ENCODE measurements at regions not wholly inside any gene's neighbourhood (a gene's known extent, or its start where the extent isn't known, plus 50 kb on each side); places are given as distances from the start of the nearest gene placed in this dataset.

DNA sequence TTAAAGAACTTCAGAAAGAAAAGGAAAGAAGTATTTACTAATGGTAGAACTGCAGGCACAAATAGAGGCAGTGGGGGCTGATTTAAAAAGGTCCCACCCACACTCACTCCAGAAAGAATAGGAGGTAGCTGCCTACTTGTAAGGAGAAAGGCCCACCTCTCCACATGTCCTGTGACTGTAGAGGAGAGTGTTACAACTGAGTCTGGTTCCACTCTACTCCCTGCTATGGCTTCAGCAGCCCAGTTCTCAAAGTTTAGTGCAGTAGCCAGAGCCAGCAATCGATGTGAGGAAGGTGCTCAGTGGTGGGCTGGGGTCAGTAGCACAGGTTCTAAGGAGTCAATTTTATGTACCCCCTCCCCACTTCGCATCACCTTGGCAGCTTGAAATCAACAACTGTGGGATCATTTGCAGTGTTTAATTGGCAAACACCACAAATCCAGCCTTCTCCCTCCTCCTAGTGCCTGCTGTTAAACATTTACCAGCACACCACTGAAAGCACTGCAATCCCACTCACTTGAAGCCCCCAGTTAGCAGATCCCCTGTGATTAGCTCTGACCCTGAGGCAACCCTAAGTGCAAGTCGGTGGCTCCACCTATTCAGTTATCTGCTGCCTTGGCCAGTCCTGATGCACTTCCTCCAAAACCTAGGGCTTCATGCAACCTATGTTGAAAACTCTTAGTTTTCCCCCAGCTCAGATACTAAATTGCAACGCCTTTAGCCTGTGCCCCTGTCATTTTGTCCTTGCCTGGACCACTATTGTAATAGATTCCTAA is 146.6 kb downstream of the BBOX1 start:
- no peak overlapping the region for H3K27ac Mint-ChIP-seq
- no peaks in the 10 kb centered on the region for H3K36me3 ChIP-seq
- peaks cover 5% of the 10 kb centered on the region for H3K27me3 Mint-ChIP-seq (ENCODE audit: insufficient read depth, low read depth)
- TF ChIP-seq EZH2 (IDR thresholded peaks at IDR 0.05) (no peak), EZH2phosphoT487 (IDR thresholded peaks at IDR 0.05) (no peak), CTCF (IDR thresholded peaks at IDR 0.05) (no peak)
- no peaks in the 10 kb centered on the region for H3K9me3 ChIP-seq (ENCODE audit: low read depth)
- no peaks in the 10 kb centered on the region for H3K79me2 ChIP-seq (ENCODE audit: low read depth)
- no peaks in the 10 kb centered on the region for H4K20me1 ChIP-seq (ENCODE audit: low read depth)
- H3K4me1 Mint-ChIP-seq, result peaks cover 11% of the 10 kb centered on the region
- no peak overlapping the region for H2AFZ ChIP-seq (replicated peaks)
- H3F3A ChIP-seq (ENCODE audit: low read depth), result peaks cover 19% of the 10 kb centered on the region
- H3K4me3 Mint-ChIP-seq, result no peak overlapping the region
- H3K9ac ChIP-seq, result no peak overlapping the region
- H3K4me1 ChIP-seq, result peaks cover 17% of the 10 kb centered on the region
- H3K4me2 ChIP-seq, result peak overlapping the region; percentile 12
- H3K4me3 ChIP-seq, result no peak overlapping the region
- H3K27me3 ChIP-seq, result no peaks in the 10 kb centered on the region
- peak overlapping the region; percentile 59 for H3K27ac ChIP-seq
- DNase-seq (ENCODE audit: low spot score), result no peak
- H3K36me3 Mint-ChIP-seq, result no peaks in the 10 kb centered on the region
- H3K9me3 Mint-ChIP-seq, result no peaks in the 10 kb centered on the region

- H3K4me3 ChIP-seq, result no peak overlapping the region
- no peaks in the 10 kb centered on the region for H3K9me3 Mint-ChIP-seq
These were observed 146.0 kb downstream of the BBOX1 start for GRCh38 chr11:27186580-27186979.

GRCh38 chr11:27184458-27185312 is 144.1 kb downstream of the BBOX1 start:
- peak overlapping the region; percentile 9 for H3K4me2 ChIP-seq
- H3K79me2 ChIP-seq (ENCODE audit: low read depth), result no peaks in the 10 kb centered on the region
- no peaks in the 10 kb centered on the region for H3K36me3 ChIP-seq
- H3K9ac ChIP-seq, result no peak overlapping the region
- H3K4me1 Mint-ChIP-seq, result peaks cover 11% of the 10 kb centered on the region
- H2AFZ ChIP-seq (replicated peaks), result no peak overlapping the region
- H3K4me3 ChIP-seq, result no peak overlapping the region
- H3K9me3 ChIP-seq (ENCODE audit: low read depth), result no peaks in the 10 kb centered on the region
- DNase-seq (ENCODE audit: low spot score), result no peak
- H3K4me3 Mint-ChIP-seq, result no peak overlapping the region
- H3K27ac Mint-ChIP-seq, result no peak overlapping the region
- no peaks in the 10 kb centered on the region for H3K9me3 Mint-ChIP-seq
- no peaks in the 10 kb centered on the region for H3K27me3 ChIP-seq
- H3K4me1 ChIP-seq, result peaks cover 17% of the 10 kb centered on the region
- no peaks in the 10 kb centered on the region for H4K20me1 ChIP-seq (ENCODE audit: low read depth)
- peaks cover 19% of the 10 kb centered on the region for H3F3A ChIP-seq (ENCODE audit: low read depth)
- no peaks in the 10 kb centered on the region for H3K36me3 Mint-ChIP-seq
- peaks cover 3% of the 10 kb centered on the region for H3K27me3 Mint-ChIP-seq (ENCODE audit: insufficient read depth, low read depth)
- TF ChIP-seq EZH2 (IDR thresholded peaks at IDR 0.05), result no peak
- TF ChIP-seq EZH2phosphoT487 (IDR thresholded peaks at IDR 0.05), result no peak
- TF ChIP-seq CTCF (IDR thresholded peaks at IDR 0.05), result no peak
- no peak overlapping the region for H3K27ac ChIP-seq

More at GRCh38 chr11:27186580-27186979, 146.0 kb downstream of the BBOX1 start:
- H3K27me3 ChIP-seq, result no peaks in the 10 kb centered on the region
- H3K9me3 ChIP-seq (ENCODE audit: low read depth), result no peaks in the 10 kb centered on the region
- peak overlapping the region; percentile 12 for H3K4me2 ChIP-seq
- no peaks in the 10 kb centered on the region for H3K36me3 ChIP-seq
- no peak overlapping the region for H3K9ac ChIP-seq
- H3K27ac ChIP-seq, result peak overlapping the region; percentile 59
- Mint-ChIP-seq H3K36me3 (no peaks in the 10 kb centered on the region), H3K4me3 (no peak overlapping the region), H3K27me3 (ENCODE audit: insufficient read depth, low read depth) (peaks cover 5% of the 10 kb centered on the region), H3K4me1 (peaks cover 11% of the 10 kb centered on the region), H3K27ac (no peak overlapping the region)
- H4K20me1 ChIP-seq (ENCODE audit: low read depth), result no peaks in the 10 kb centered on the region
- peaks cover 17% of the 10 kb centered on the region for H3K4me1 ChIP-seq
- no peak for TF ChIP-seq EZH2 (IDR thresholded peaks at IDR 0.05)
- no peak for TF ChIP-seq CTCF (IDR thresholded peaks at IDR 0.05)
- no peak for TF ChIP-seq EZH2phosphoT487 (IDR thresholded peaks at IDR 0.05)
- H2AFZ ChIP-seq (replicated peaks), result no peak overlapping the region
- no peaks in the 10 kb centered on the region for H3K79me2 ChIP-seq (ENCODE audit: low read depth)
- H3F3A ChIP-seq (ENCODE audit: low read depth), result peaks cover 19% of the 10 kb centered on the region
- no peak for DNase-seq (ENCODE audit: low spot score)
